ENCODE measurements at regions not wholly inside any gene's neighbourhood (a gene's known extent, or its start where the extent isn't known, plus 50 kb on each side); places are given as distances from the start of the nearest gene placed in this dataset.

- no peak for DNase-seq
These were observed 541.8 kb downstream of the INHBA start for GRCh38 chr7:41161041-41161587.

GRCh38 chr7:41156268-41156667 is 546.6 kb downstream of the INHBA start:
- DNase-seq = no peak

GRCh38 chr7:41153268-41153667 is 549.6 kb downstream of the INHBA start:
- DNase-seq = no peak

GRCh38 chr7:41152179-41152678 is 550.7 kb downstream of the INHBA start:
- DNase-seq = no peak

GRCh38 chr7:41149576-41149975 is 553.3 kb downstream of the INHBA start:
- no peak for DNase-seq

GRCh38 chr7:41148521-41148951 is 554.4 kb downstream of the INHBA start:
- peak; percentile 5 for DNase-seq

- no peak for DNase-seq
These were observed 555.0 kb downstream of the INHBA start for GRCh38 chr7:41147606-41148485.

GRCh38 chr7:41146429-41146828 is 556.5 kb downstream of the INHBA start:
- no peak for DNase-seq

GRCh38 chr7:41145656-41146055 is 557.2 kb downstream of the INHBA start:
- DNase-seq = no peak

GRCh38 chr7:41142904-41143473 is 559.9 kb downstream of the INHBA start:
- no peak for DNase-seq

GRCh38 chr7:41139789-41140188 is 563.1 kb downstream of the INHBA start:
- no peak for DNase-seq

- no peak for DNase-seq
These were observed 566.3 kb downstream of the INHBA start for GRCh38 chr7:41136551-41136950.

- DNase-seq = no peak
These were observed 567.4 kb downstream of the INHBA start for GRCh38 chr7:41135511-41135910.

- no peak for DNase-seq
These were observed 568.3 kb downstream of the INHBA start for GRCh38 chr7:41134300-41135255.

GRCh38 chr7:41133690-41134299 is 569.1 kb downstream of the INHBA start:
- DNase-seq = no peak

- DNase-seq = no peak
These were observed 570.9 kb downstream of the INHBA start for GRCh38 chr7:41131956-41132355.

GRCh38 chr7:41130561-41131236 is 572.2 kb downstream of the INHBA start:
- DNase-seq = no peak

- no peak for DNase-seq
These were observed 572.8 kb downstream of the INHBA start for GRCh38 chr7:41130086-41130485.

- no peak for DNase-seq
These were observed 577.5 kb downstream of the INHBA start for GRCh38 chr7:41125343-41125742.

GRCh38 chr7:41122256-41122987 is 580.5 kb downstream of the INHBA start:
- no peak for DNase-seq

GRCh38 chr7:41121228-41121627 is 581.7 kb downstream of the INHBA start:
- no peak for DNase-seq
